ENCODE measurements at regions not wholly inside any gene's neighbourhood (a gene's known extent, or its start where the extent isn't known, plus 50 kb on each side); places are given as distances from the start of the nearest gene placed in this dataset.

GRCh38 chr12:75939016-75939642 is 92.4 kb downstream of the PHLDA1 start:
- no peak for DNase-seq
- Mint-ChIP-seq H3K4me1 (ENCODE audit: low read depth) (peaks cover 16% of the 10 kb centered on the region), H3K27ac (no peak overlapping the region), H3K4me3 (no peak overlapping the region), H3K36me3 (ENCODE audit: low read depth) (peaks cover 1% of the 10 kb centered on the region), H3K27me3 (ENCODE audit: low read depth) (peaks cover 2% of the 10 kb centered on the region), H3K9me3 (peaks cover 1% of the 10 kb centered on the region)
- CTCF ChIA-PET = interaction anchor here (0.6 to 1.0 kb wide), 2 partner anchors 27 to 93 kb away, joined by 3 read pairs; partner anchors contain the start of gene PHLDA1
- intact Hi-C loops (cut with micrococcal nuclease) = loop anchor here (10.0 kb wide), 1 partner anchor 506 kb away; no protein-coding TSS in a partner anchor

- no peak for DNase-seq
- intact Hi-C loops (cut with micrococcal nuclease) = loop anchor here (10.0 kb wide), 1 partner anchor 507 kb away; no protein-coding TSS in a partner anchor
- H3K27ac Mint-ChIP-seq = no peak overlapping the region
Observed at GRCh38 chr12:75938189-75938588, 93.4 kb downstream of the PHLDA1 start.

GRCh38 chr12:75937486-75937885 is 94.1 kb downstream of the PHLDA1 start:
- no peak overlapping the region for H3K4me3 Mint-ChIP-seq
- peaks cover 1% of the 10 kb centered on the region for H3K36me3 Mint-ChIP-seq (ENCODE audit: low read depth)
- peaks cover 18% of the 10 kb centered on the region for H3K4me1 Mint-ChIP-seq (ENCODE audit: low read depth)
- CTCF ChIA-PET = no interaction called here
- intact Hi-C loops (cut with micrococcal nuclease) = loop anchor here (10.0 kb wide), 1 partner anchor 507 kb away; no protein-coding TSS in a partner anchor
- no peak overlapping the region for H3K27ac Mint-ChIP-seq
- peaks cover 1% of the 10 kb centered on the region for H3K9me3 Mint-ChIP-seq
- H3K27me3 Mint-ChIP-seq (ENCODE audit: low read depth) = peaks cover 2% of the 10 kb centered on the region
- DNase-seq = no peak

More at GRCh38 chr12:75938189-75938588, 93.4 kb downstream of the PHLDA1 start:
- H3K9me3 Mint-ChIP-seq = peaks cover 1% of the 10 kb centered on the region
- peaks cover 2% of the 10 kb centered on the region for H3K27me3 Mint-ChIP-seq (ENCODE audit: low read depth)
- no peak overlapping the region for H3K4me3 Mint-ChIP-seq
- H3K36me3 Mint-ChIP-seq (ENCODE audit: low read depth) = peaks cover 1% of the 10 kb centered on the region
- CTCF ChIA-PET = no interaction called here
- H3K4me1 Mint-ChIP-seq (ENCODE audit: low read depth) = peaks cover 16% of the 10 kb centered on the region

- CTCF ChIA-PET = no interaction called here
- peaks cover 8% of the 10 kb centered on the region for H3K27me3 Mint-ChIP-seq (ENCODE audit: low read depth)
- no peak for DNase-seq
- H3K27ac Mint-ChIP-seq = no peak overlapping the region
- H3K36me3 Mint-ChIP-seq (ENCODE audit: low read depth) = peaks cover 1% of the 10 kb centered on the region
- H3K4me1 Mint-ChIP-seq (ENCODE audit: low read depth) = peaks cover 18% of the 10 kb centered on the region
- intact Hi-C loops (cut with micrococcal nuclease) = loop anchor here (10.0 kb wide), 1 partner anchor 508 kb away; no protein-coding TSS in a partner anchor
- peaks cover 1% of the 10 kb centered on the region for H3K9me3 Mint-ChIP-seq
- no peak overlapping the region for H3K4me3 Mint-ChIP-seq
Observed at GRCh38 chr12:75936515-75937440, 94.8 kb downstream of the PHLDA1 start.

GRCh38 chr12:75935539-75936242 is 95.9 kb downstream of the PHLDA1 start:
- peaks cover under 1% of the 10 kb centered on the region for H3K36me3 Mint-ChIP-seq (ENCODE audit: low read depth)
- peaks cover under 1% of the 10 kb centered on the region for H3K9me3 Mint-ChIP-seq
- peaks cover 8% of the 10 kb centered on the region for H3K27me3 Mint-ChIP-seq (ENCODE audit: low read depth)
- CTCF ChIA-PET = interaction anchor here (0.9 to 2.9 kb wide), 2 partner anchors 64 to 96 kb away, joined by 3 to 16 read pairs; partner anchors contain the start of gene PHLDA1
- H3K4me3 Mint-ChIP-seq = no peak overlapping the region
- H3K4me1 Mint-ChIP-seq (ENCODE audit: low read depth) = peaks cover 18% of the 10 kb centered on the region
- no peak for DNase-seq
- intact Hi-C loops (cut with micrococcal nuclease) = loop anchor here (2.0 to 10.0 kb wide), 2 partner anchors 95 to 509 kb away; partner anchors contain the start of gene PHLDA1
- no peak overlapping the region for H3K27ac Mint-ChIP-seq

GRCh38 chr12:75933101-75933500 is 98.5 kb downstream of the PHLDA1 start:
- Mint-ChIP-seq H3K9me3 (no peaks in the 10 kb centered on the region), H3K27ac (no peak overlapping the region), H3K4me3 (no peak overlapping the region), H3K4me1 (ENCODE audit: low read depth) (peaks cover 18% of the 10 kb centered on the region), H3K36me3 (ENCODE audit: low read depth) (no peaks in the 10 kb centered on the region), H3K27me3 (ENCODE audit: low read depth) (peaks cover 15% of the 10 kb centered on the region)
- CTCF ChIA-PET = interaction anchor here (2.0 to 2.9 kb wide), 2 partner anchors 96 to 98 kb away, joined by 5 to 16 read pairs; partner anchors contain the start of gene PHLDA1
- no peak for DNase-seq
- intact Hi-C loops (cut with micrococcal nuclease) = loop anchor here (5.0 to 10.0 kb wide), 2 partner anchors 291 to 512 kb away; no protein-coding TSS in a partner anchor

- Mint-ChIP-seq H3K9me3 (no peaks in the 10 kb centered on the region), H3K4me3 (no peak overlapping the region), H3K27ac (no peak overlapping the region), H3K4me1 (ENCODE audit: low read depth) (peaks cover 18% of the 10 kb centered on the region), H3K27me3 (ENCODE audit: low read depth) (peaks cover 19% of the 10 kb centered on the region), H3K36me3 (ENCODE audit: low read depth) (no peaks in the 10 kb centered on the region)
- intact Hi-C loops (cut with micrococcal nuclease) = loop anchor here (5.0 to 10.0 kb wide), 2 partner anchors 290 to 513 kb away; no protein-coding TSS in a partner anchor
- DNase-seq = no peak
- CTCF ChIA-PET = interaction anchor here (0.6 to 2.0 kb wide), 4 partner anchors 97 to 447 kb away, joined by 3 to 5 read pairs (median 4); no protein-coding TSS in a partner anchor
Observed at GRCh38 chr12:75932241-75932640, 99.3 kb downstream of the PHLDA1 start.

GRCh38 chr12:75923964-75924666 is 107.5 kb downstream of the PHLDA1 start:
- intact Hi-C loops (cut with micrococcal nuclease) = no loop called here
- H3K4me1 Mint-ChIP-seq (ENCODE audit: low read depth) = no peaks in the 10 kb centered on the region
- peaks cover 8% of the 10 kb centered on the region for H3K36me3 Mint-ChIP-seq (ENCODE audit: low read depth)
- no peak overlapping the region for H3K27ac Mint-ChIP-seq
- peaks cover 25% of the 10 kb centered on the region for H3K9me3 Mint-ChIP-seq
- no peak overlapping the region for H3K4me3 Mint-ChIP-seq
- H3K27me3 Mint-ChIP-seq (ENCODE audit: low read depth) = peaks cover 28% of the 10 kb centered on the region
- no peak for DNase-seq
- CTCF ChIA-PET = interaction anchor here (0.7 kb wide), 1 partner anchor 396 kb away, joined by 3 read pairs; no protein-coding TSS in a partner anchor

- H3K36me3 Mint-ChIP-seq (ENCODE audit: low read depth) = peaks cover 8% of the 10 kb centered on the region
- H3K27me3 Mint-ChIP-seq (ENCODE audit: low read depth) = peaks cover 24% of the 10 kb centered on the region
- DNase-seq = no peak
- no peak overlapping the region for H3K27ac Mint-ChIP-seq
- CTCF ChIA-PET = no interaction called here
- H3K4me3 Mint-ChIP-seq = no peak overlapping the region
- peaks cover 25% of the 10 kb centered on the region for H3K9me3 Mint-ChIP-seq
- H3K4me1 Mint-ChIP-seq (ENCODE audit: low read depth) = no peaks in the 10 kb centered on the region
- intact Hi-C loops (cut with micrococcal nuclease) = no loop called here
Observed at GRCh38 chr12:75922944-75923642, 108.5 kb downstream of the PHLDA1 start.

- intact Hi-C loops (cut with micrococcal nuclease) = no loop called here
- CTCF ChIA-PET = no interaction called here
Observed at GRCh38 chr12:75921622-75922289, 109.8 kb downstream of the PHLDA1 start.

More at GRCh38 chr12:75921622-75922289, 109.8 kb downstream of the PHLDA1 start:
- Mint-ChIP-seq H3K9me3 (peaks cover 25% of the 10 kb centered on the region), H3K36me3 (ENCODE audit: low read depth) (peaks cover 8% of the 10 kb centered on the region), H3K27ac (no peak overlapping the region), H3K4me1 (ENCODE audit: low read depth) (peaks cover 5% of the 10 kb centered on the region), H3K4me3 (no peak overlapping the region), H3K27me3 (ENCODE audit: low read depth) (peaks cover 18% of the 10 kb centered on the region)
- DNase-seq = no peak
